ES-I3 (cell line): ENCODE measurements at regions not wholly inside any gene's neighbourhood (a gene's known extent, or its start where the extent isn't known, plus 50 kb on each side); places are given as distances from the start of the nearest gene placed in this dataset.

ENCODE experiments used
- H3K36me3 ChIP-seq: 2 replicates; pipeline ENCODE4 v1.6.1; 2013; ENCODE audit warnings: mild to moderate bottlenecking, low read length, control low read depth, moderate library complexity; ENCODE audit not compliant: insufficient read depth
- H3K4me1 ChIP-seq: 2 replicates; pipeline ENCODE4 v1.6.1; 2013; ENCODE audit warnings: mild to moderate bottlenecking, control low read depth, low read length; ENCODE audit not compliant: insufficient read depth
- H3K9ac ChIP-seq: 2 replicates; pipeline ENCODE4 v1.6.1; 2013; ENCODE audit warnings: low read depth, mild to moderate bottlenecking, low read length, moderate library complexity
- H3K9me3 ChIP-seq: 2 replicates; pipeline ENCODE4 v1.6.1; 2013; ENCODE audit warnings: mild to moderate bottlenecking, low read length, moderate library complexity; ENCODE audit not compliant: control insufficient read depth, insufficient read depth

DNA sequence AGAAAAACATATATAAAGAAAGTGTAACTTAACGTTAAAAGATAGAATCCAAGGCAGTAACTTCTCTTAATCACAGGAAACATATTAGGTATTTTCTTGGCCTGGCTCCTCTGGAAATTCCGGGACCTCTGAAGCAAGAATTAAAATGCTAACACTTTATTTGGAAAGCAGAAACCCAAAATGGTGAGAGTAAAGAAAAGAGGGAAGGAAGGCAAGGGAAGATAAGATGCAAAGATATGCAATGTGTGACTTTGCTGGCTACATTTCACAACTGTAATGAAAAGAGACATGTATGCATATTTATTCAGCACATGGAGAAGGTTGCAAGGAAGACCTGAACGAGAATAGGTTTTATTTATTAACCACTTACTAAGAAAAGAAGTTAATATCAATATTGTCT, 372.5 kb downstream of the TBL1XR1 start:
- no peaks in the 10 kb centered on the region for H3K9me3 ChIP-seq
- no peak overlapping the region for H3K9ac ChIP-seq
- H3K4me1 ChIP-seq = no peaks in the 10 kb centered on the region
- no peaks in the 10 kb centered on the region for H3K36me3 ChIP-seq

DNA sequence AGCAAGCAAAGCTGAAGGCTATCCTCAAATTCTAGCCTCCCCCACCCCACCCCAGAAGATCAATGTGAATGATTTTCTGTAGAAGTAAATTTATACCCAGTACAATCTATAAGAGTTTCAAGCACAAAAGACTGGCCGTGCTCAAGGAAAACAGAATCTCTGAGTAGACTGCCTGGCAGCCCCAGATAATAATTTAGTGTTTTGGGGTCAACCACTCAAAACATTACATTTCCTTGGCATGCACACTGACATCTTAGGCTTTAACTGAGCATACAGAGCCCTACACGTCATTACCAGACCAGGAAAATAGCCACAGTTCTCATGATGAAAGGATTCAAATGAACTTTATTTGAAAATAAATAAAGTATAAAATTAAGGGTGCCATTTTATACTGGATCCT, 376.5 kb downstream of the TBL1XR1 start:
- H3K36me3 ChIP-seq = no peaks in the 10 kb centered on the region

DNA sequence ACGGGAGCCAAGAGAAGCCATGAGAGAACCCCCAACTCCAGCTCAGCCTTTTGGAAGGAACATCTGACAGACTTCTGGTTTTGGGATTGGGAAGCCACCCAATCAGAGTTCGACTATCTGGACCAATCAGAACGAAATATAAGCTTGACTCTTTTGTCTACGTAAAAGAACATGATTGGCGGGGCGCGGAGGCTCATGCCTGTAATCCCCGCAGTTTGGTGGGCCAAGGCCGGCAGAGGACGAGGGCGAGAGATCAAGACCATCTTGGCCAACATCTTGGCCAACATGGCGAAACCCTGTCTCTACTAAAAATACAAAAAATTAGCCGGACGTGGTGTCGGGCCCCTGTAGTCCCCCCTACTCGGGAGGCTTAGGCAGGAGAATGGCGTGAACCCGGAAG, 380.3 kb downstream of the TBL1XR1 start:
- no peaks in the 10 kb centered on the region for H3K36me3 ChIP-seq
- peaks cover 4% of the 10 kb centered on the region for H3K4me1 ChIP-seq
- H3K9me3 ChIP-seq = no peaks in the 10 kb centered on the region
- H3K9ac ChIP-seq = no peak overlapping the region

More for the DNA sequence above, 376.5 kb downstream of the TBL1XR1 start:
- H3K9me3 ChIP-seq = no peaks in the 10 kb centered on the region
- no peaks in the 10 kb centered on the region for H3K4me1 ChIP-seq
- no peak overlapping the region for H3K9ac ChIP-seq

DNA sequence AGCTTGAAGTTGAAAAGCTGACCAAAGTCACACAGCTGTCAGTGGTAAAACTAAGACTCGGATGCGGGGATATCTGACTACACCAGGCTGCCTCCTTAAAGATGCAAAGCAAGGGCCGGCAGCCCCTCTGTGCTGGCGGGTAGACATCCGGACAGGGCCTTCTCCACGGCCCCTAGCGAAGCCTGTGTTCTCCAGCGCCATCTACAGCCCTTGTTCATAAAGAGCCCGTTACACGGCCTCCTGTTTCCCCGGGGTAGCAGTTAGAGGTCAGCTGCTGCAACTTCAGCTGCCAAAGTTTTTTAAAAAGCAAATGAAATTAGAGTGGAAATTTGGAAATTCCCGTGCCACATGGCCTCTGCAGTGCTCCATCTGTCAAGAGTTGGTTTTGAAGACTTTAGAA, 383.0 kb downstream of the TBL1XR1 start:
- H3K4me1 ChIP-seq = peaks cover 7% of the 10 kb centered on the region
- H3K36me3 ChIP-seq = no peaks in the 10 kb centered on the region
- H3K9ac ChIP-seq = no peak overlapping the region; the same call in 1 of the 2 replicates
- no peaks in the 10 kb centered on the region for H3K9me3 ChIP-seq

DNA sequence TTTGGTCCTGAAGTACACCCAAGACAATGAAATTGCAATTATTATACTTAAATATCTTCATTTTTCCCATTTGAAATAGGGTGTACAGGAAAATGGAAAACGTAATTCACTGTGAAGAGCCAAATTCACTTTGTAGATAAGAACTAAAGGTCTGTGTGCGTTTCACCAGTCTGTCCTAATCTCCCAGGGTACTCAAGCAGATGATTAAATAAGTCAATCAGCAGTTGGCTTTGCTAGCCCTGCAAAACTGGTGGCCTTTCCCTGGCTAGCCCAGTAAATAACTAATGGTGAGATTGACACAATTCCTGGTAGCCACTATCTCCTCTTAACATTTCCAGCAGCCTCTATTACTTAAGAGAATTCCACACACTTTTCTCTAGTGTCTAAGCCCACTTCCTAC, 389.3 kb downstream of the TBL1XR1 start:
- H3K36me3 ChIP-seq = no peaks in the 10 kb centered on the region
- H3K9ac ChIP-seq = no peak overlapping the region

DNA sequence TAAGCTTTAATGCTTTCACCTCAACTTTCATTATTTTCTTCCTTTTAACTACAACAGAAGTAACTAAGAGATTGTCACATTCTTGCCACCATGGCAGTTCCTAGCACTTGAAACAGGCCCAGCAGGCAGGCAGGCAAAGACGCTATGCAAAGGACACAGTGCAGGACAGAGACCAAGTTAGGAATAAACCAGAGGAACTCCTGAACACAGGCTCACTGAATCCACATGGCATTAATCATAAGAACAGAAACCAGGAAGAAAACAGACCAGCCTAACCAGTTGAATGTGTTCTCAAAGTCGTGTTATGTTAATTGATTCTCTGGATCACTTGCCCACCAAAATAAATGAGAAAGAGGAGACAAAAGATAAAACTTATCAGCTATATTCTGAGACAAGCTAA, 397.6 kb downstream of the TBL1XR1 start:
- H3K9ac ChIP-seq = no peak overlapping the region
- H3K4me1 ChIP-seq = peaks cover 15% of the 10 kb centered on the region; the same call in 1 of the 2 replicates
- no peaks in the 10 kb centered on the region for H3K36me3 ChIP-seq
- peaks cover 2% of the 10 kb centered on the region; the same call in 1 of the 2 replicates for H3K9me3 ChIP-seq

More for the DNA sequence above, 389.3 kb downstream of the TBL1XR1 start:
- Histone ChIP-seq H3K4me1 (0 out of 2 replicates have a peak, but pooled peaks cover 3% of the 10 kb centered on the region), H3K9me3 (no peaks in the 10 kb centered on the region)

DNA sequence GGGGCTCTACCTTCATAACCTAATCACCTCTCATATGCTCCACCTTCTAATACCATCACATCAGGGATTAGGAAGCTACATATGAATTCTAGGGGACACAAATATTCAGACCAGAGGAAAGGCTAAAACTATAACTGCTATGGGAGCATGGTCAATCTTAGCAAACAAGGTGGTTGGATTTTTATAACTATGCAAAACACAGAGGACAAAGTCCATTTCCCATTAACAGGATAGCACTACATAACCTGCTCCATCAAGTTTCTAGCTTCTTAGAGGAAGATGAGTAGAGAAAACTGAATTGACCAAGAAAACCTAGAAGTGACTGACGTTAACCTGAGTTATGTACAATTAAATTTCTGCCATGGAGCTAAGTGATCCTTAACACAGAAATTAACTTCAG, 398.6 kb downstream of the TBL1XR1 start:
- H3K4me1 ChIP-seq = peaks cover 18% of the 10 kb centered on the region; the same call in 1 of the 2 replicates
- H3K9me3 ChIP-seq = peaks cover 2% of the 10 kb centered on the region; the same call in 1 of the 2 replicates
- no peaks in the 10 kb centered on the region for H3K36me3 ChIP-seq
- H3K9ac ChIP-seq = no peak overlapping the region

DNA sequence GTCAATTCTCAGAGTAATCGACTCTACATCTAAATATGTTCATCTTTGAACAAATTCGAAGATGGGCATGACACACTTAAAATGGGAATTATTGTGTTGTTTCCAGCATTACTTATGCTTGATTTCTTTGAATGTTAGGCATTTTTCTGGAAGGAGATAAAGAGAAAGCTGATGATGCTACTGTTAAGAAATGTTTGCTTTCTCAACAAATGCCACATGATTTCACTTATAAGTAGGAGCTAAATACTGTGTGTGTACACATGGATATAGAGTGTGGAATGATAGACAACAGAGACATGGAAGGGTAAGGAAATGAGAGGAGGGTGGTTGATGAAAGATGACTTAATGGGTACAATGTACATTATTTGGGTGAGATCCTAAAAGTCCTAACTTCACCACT, 400.9 kb downstream of the TBL1XR1 start:
- Histone ChIP-seq H3K9me3 (no peaks in the 10 kb centered on the region), H3K9ac (no peak overlapping the region), H3K36me3 (no peaks in the 10 kb centered on the region), H3K4me1 (peaks cover 21% of the 10 kb centered on the region; the same call in 1 of the 2 replicates)

DNA sequence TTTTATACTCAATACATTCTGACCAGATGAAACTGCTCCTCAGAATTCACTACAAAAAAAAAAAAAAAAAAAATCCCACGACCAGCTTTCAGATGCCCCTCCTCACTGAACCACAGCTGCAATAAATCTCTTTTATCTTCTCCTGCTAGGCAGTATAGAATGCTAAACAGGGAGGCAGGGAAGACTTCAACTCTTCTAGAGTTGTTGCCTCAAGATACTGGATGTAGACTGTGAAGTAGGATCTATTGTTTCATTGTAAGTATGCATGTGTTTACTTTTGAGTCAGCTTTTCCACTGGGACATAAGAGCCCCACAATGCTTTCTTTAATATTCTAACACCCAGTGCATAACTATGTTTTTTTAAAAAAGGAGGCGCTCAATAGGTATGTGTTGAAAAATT, 401.4 kb downstream of the TBL1XR1 start:
- Histone ChIP-seq H3K9ac (no peak overlapping the region), H3K36me3 (no peaks in the 10 kb centered on the region), H3K4me1 (peaks cover 21% of the 10 kb centered on the region; the same call in 1 of the 2 replicates), H3K9me3 (no peaks in the 10 kb centered on the region)

DNA sequence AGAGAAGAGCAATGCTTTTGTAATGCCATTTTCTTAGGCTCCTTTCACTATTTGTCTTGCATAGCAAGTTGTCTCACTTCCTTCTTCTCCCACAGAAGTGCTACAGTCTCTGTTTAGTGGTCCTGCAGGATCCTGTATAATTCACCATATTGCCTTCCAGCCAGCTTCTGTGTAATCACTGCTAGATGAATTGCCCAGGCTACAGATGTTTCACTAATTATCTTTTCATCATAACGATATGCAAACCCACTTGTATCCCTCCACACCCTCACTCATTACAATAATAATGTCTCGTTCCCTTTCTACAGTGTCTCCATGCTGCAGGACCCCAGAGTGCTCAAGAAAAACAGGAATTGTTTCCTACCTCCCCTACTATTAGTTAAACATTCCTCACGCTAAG, 402.9 kb downstream of the TBL1XR1 start:
- H3K9me3 ChIP-seq = no peaks in the 10 kb centered on the region
- H3K4me1 ChIP-seq = peaks cover 15% of the 10 kb centered on the region; the same call in 1 of the 2 replicates
- no peak overlapping the region for H3K9ac ChIP-seq
- no peaks in the 10 kb centered on the region for H3K36me3 ChIP-seq

DNA sequence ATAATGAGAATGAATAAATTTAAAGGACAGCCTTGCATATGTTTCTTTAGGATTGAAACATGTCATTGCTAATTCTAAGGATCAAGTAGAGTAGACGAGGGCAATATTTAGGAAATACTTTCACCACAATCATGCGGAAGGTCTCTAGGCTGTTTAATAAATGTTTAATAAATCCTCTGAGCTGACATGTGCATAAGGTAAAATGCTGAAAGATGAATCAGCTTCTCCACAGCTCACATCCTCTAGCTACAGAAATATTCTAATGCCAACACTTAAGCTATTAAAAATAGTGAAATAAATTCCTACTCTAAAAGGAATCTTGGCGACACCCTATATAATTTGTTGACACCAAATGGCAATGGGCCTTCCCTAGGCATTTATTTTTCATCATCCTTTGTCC, 407.3 kb downstream of the TBL1XR1 start:
- H3K4me1 ChIP-seq = peaks cover 8% of the 10 kb centered on the region; the same call in 1 of the 2 replicates
- no peaks in the 10 kb centered on the region for H3K9me3 ChIP-seq
- no peak overlapping the region for H3K9ac ChIP-seq
- H3K36me3 ChIP-seq = no peaks in the 10 kb centered on the region

DNA sequence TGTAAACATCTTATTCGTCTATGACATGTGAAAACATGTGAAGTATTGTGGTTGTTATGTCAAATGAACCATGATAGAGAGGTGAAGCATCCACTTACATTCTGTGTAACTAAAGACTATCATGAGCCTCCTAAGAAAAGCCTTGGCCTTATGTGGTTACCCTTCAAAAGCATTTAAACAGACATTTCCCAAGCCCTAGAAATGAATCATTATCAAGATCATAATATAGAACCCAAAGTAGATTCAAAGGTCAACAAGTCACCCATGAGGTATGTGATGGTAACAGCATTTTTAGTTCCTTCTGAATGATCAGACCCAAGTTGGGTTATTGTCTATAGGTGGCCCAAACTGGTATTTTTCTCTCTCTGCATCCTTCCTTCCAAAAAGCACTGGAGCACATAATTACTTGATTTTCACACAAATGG, 408.0 kb downstream of the TBL1XR1 start:
- Histone ChIP-seq H3K9me3 (no peaks in the 10 kb centered on the region), H3K9ac (no peak overlapping the region), H3K36me3 (no peaks in the 10 kb centered on the region), H3K4me1 (peaks cover 3% of the 10 kb centered on the region; the same call in 1 of the 2 replicates)

DNA sequence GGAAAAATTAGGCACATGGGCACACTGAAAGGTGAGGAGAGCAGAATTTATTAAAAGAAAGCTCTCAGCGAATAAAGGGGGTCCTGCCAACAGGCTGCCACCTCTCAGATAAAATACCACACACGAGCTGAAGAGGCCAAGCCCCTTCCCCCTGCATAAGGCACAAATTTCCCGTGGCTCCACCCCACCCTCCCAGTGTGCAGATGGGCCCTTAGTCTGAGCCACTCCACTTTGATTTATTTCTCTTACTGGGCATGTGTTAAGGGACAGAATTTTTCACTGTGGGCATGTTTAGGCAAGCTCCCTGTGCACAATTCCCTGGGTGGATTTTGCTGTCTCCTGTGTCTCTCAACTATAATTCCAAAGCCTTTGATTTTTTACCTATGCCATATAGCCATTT, 409.8 kb downstream of the TBL1XR1 start:
- Histone ChIP-seq H3K9me3 (no peaks in the 10 kb centered on the region), H3K9ac (no peak overlapping the region), H3K36me3 (no peaks in the 10 kb centered on the region), H3K4me1 (no peaks in the 10 kb centered on the region)

DNA sequence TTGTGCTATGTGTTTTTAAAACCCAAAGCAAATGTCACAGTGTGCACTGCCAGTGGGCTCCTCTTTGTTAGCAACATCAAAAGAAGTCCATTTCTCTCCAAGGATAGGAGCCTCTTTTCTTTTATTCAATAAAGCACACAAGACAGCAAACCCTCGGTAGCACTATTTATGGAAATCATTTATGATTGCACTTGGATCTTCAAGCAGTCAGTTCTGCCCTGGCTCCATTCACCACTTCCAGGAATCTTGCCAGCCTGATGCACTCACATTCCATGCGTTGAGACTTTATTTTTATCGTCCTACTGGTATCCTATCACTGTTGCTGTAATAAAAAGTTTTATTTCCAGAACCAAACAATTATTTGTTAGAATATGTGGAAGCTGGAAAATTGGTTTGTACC, 412.1 kb downstream of the TBL1XR1 start:
- H3K36me3 ChIP-seq = no peaks in the 10 kb centered on the region
- no peaks in the 10 kb centered on the region for H3K9me3 ChIP-seq
- no peaks in the 10 kb centered on the region; the same call in 1 of the 2 replicates for H3K4me1 ChIP-seq
- no peak overlapping the region for H3K9ac ChIP-seq

DNA sequence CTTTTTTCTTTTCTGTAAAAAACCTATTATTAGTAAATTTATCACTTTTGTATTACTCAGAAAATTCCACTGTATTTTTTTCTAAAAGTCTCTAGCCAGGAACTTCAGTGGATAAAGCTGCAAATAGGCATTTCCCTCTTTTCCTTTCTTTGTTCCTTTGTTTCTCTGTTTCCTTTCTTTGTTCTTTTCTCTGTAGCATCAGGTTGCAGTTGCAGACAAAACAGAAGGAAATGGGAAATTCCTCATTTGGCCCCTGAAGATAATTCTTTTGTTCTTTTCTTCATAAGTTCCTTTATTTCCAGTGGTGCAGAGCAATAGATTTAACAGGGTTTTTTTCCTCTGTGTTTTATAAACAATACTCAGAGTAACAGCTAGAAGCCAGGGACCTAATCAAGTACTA, 416.5 kb downstream of the TBL1XR1 start:
- Histone ChIP-seq H3K9me3 (no peaks in the 10 kb centered on the region), H3K4me1 (no peaks in the 10 kb centered on the region; the same call in 1 of the 2 replicates), H3K36me3 (no peaks in the 10 kb centered on the region), H3K9ac (no peak overlapping the region)
